HEK293 (cell line): ENCODE measurements at regions not wholly inside any gene's neighbourhood (a gene's known extent, or its start where the extent isn't known, plus 50 kb on each side); places are given as distances from the start of the nearest gene placed in this dataset.

ENCODE experiments used
- CTCF ChIP-seq: fragments of 450-650 bp; formaldehyde crosslinking; IDR thresholded peaks from 2 replicates; pipeline ENCODE4 v1.5.1; 2016; ENCODE audit warnings: missing biosample characterization, missing genetic modification characterization
- ELK4 ChIP-seq: IDR thresholded peaks from 2 replicates; pipeline ENCODE4 v1.6.1; 2011; ENCODE audit warnings: mild to moderate bottlenecking, low read depth, low read length, borderline replicate concordance
- HOXC10 ChIP-seq: sonication (generic); formaldehyde crosslinking; IDR thresholded peaks from 2 replicates; pipeline ENCODE4 v1.8.1; 2023; ENCODE audit warnings: mild to moderate bottlenecking, missing genetic modification reagents
- PBX3 ChIP-seq: sonication (generic); formaldehyde crosslinking; IDR thresholded peaks from 2 replicates; pipeline ENCODE4 v1.8.1; 2022; ENCODE audit warnings: mild to moderate bottlenecking, moderate library complexity, missing genetic modification reagents
- REPIN1 ChIP-seq: fragments of 450-650 bp; formaldehyde crosslinking; IDR thresholded peaks from 2 replicates; pipeline ENCODE4 v1.5.1; 2017; ENCODE audit warnings: missing biosample characterization, missing genetic modification characterization, low read depth
- REST ChIP-seq: fragments of 450-650 bp; formaldehyde crosslinking; IDR thresholded peaks from 2 replicates; pipeline ENCODE4 v1.5.1; 2016; ENCODE audit warnings: missing biosample characterization, missing genetic modification characterization
- SETDB1 ChIP-seq: IDR thresholded peaks from one replicate; pipeline ENCODE4 v1.6.1; 2017; ENCODE audit warnings: mild to moderate bottlenecking, low read length, moderate library complexity, mixed read lengths; ENCODE audit not compliant: insufficient read length
- ZBTB21 ChIP-seq: fragments of 450-650 bp; formaldehyde crosslinking; IDR thresholded peaks from 2 replicates; pipeline ENCODE4 v1.5.1; 2017; ENCODE audit warnings: missing biosample characterization, missing genetic modification characterization
- ZEB2 ChIP-seq: fragments of 450-650 bp; formaldehyde crosslinking; IDR thresholded peaks from 2 replicates; pipeline ENCODE4 v1.5.1; 2016; ENCODE audit warnings: missing biosample characterization, missing genetic modification characterization
- ZFHX2 ChIP-seq: fragments of 450-650 bp; formaldehyde crosslinking; conservative IDR thresholded peaks from 2 replicates; pipeline ENCODE4 v1.5.1; 2016; ENCODE audit warnings: missing biosample characterization, missing genetic modification characterization
- ZNF292 ChIP-seq: fragments of 450-650 bp; formaldehyde crosslinking; IDR thresholded peaks from 2 replicates; pipeline ENCODE4 v1.5.1; 2016; ENCODE audit warnings: low read depth, missing biosample characterization, missing genetic modification characterization, borderline replicate concordance
- ZNF510 ChIP-seq: fragments of 450-650 bp; formaldehyde crosslinking; IDR thresholded peaks from 2 replicates; pipeline ENCODE4 v1.5.1; 2018; ENCODE audit warnings: mild to moderate bottlenecking, missing genetic modification characterization, missing biosample characterization; ENCODE audit not compliant: insufficient replicate concordance
- ZSCAN18 ChIP-seq: fragments of 450-650 bp; formaldehyde crosslinking; IDR thresholded peaks from 2 replicates; pipeline ENCODE4 v1.5.1; 2016; ENCODE audit warnings: missing biosample characterization, missing genetic modification characterization

- TF ChIP-seq CTCF = no peak
- TF ChIP-seq ZSCAN18 = no peak
- no peak for TF ChIP-seq REPIN1
- TF ChIP-seq PBX3 (CRISPR knock-in tag) = no peak
- no peak for TF ChIP-seq REST (tag by site-specific recombination)
- TF ChIP-seq ELK4 = no peak
- no peak for TF ChIP-seq ZBTB21 (tag by site-specific recombination)
- no peak for TF ChIP-seq ZFHX2
- TF ChIP-seq SETDB1 = no peak
- TF ChIP-seq ZNF510 = no peak
- no peak for TF ChIP-seq ZEB2 (tag by site-specific recombination)
- no peak for TF ChIP-seq HOXC10 (CRISPR knock-in tag)
- TF ChIP-seq ZNF292 = no peak
These were observed 769.4 kb upstream of the SLITRK1 start for GRCh38 chr13:84651705-84652104.
